Pancreas (tissue), 10 donors: ENCODE measurements at regions not wholly inside any gene's neighbourhood (a gene's known extent, or its start where the extent isn't known, plus 50 kb on each side); places are given as distances from the start of the nearest gene placed in this dataset.

ENCODE experiments used
- ATAC-seq, 4 donors: fragments of 200-7000 bp; cut with Tn5 transposase; one replicate each; pipeline versions ENCODE4 v1.8.0 to v1.9.1; 2020; ENCODE audit warnings: mild to moderate bottlenecking in 4 of 4, moderate library complexity in 4 of 4
- DNase-seq, 6 donors: peaks; one replicate each; pipeline ENCODE4 v3.0.0-alpha.2; 2020
- FAIRE-seq: peaks from 2 replicates; lab custom pipeline; 2012; peaks lifted over from hg19 to GRCh38; lab: Jason Lieb, UNC
- H3K27ac ChIP-seq, 4 donors: fragments of 200-600 bp; sonication (generic); 1 replicate in 3 of 4; 2 replicates in 1 of 4; pipeline versions ENCODE4 v1.5.0 to v1.8.0; 2020
- H3K27me3 ChIP-seq, 4 donors: fragments of 200-600 bp; one replicate each; pipeline ENCODE4 v1.8.0; 2021
- H3K36me3 ChIP-seq, 3 donors: fragments of 200-600 bp; sonication (generic) in 1 of 3; one replicate each; pipeline versions ENCODE4 v1.5.0 to v1.8.0; 2020 to 2021
- H3K4me1 ChIP-seq, 3 donors: fragments of 200-600 bp; one replicate each; pipeline ENCODE4 v1.8.0; 2021
- H3K4me3 ChIP-seq, 4 donors: fragments of 200-600 bp; sonication (generic) in 2 of 4; one replicate each; pipeline versions ENCODE4 v1.5.0 to v1.8.0; 2020 to 2021
- H3K9me3 ChIP-seq, 4 donors: fragments of 200-600 bp; one replicate each; pipeline ENCODE4 v1.8.0; 2021
- CTCF ChIP-seq, 4 donors: fragments of 200-600 bp; sonication (generic) in 3 of 4; IDR thresholded peaks; one replicate each; pipeline versions ENCODE4 v1.5.0 to v1.8.0; 2021; ENCODE audit warnings: antibody characterized with exemption in 4 of 4
- WGBS, 2 donors: extraction: QIAGEN DNeasy Blood & Tissue Kit; methylation state at CpG; one replicate each; pipeline ENCODE4 v1.1.7; 2013; 5-methylcytosine and 5-hydroxymethylcytosine counted together
- intact Hi-C, 3 donors: fragments of 100-400 bp; cut with DNase I; formaldehyde crosslinking; loops; one replicate each; pipeline versions ENCODE4 v1.11.1 to v1.14.2; 2022
- donor health status: healthy with polysubstance abuse.
- donor health status: DM: no; HTN: no; CAD: no; lungs with moderate emphysema.
- donor health status: DM: no; HTN: no; CAD: no.
- donor health status: control.
- donor health status: control.
- donor health status: Bipolar disorder and iron deficiency.
- donor health status: DM: yes; HTN: yes; CAD: no.
- donor health status: DM: no; HTN: no; CAD: no.
- donor health status: DM: no; HTN: no; CAD: no.
- donor health status: DM: yes; HTN: yes; CAD: no.

GRCh38 chr10:61839916-61840315 is 61.6 kb upstream of the ARID5B start:
- FAIRE-seq, result no peak
- no peak for DNase-seq
- Histone ChIP-seq H3K4me3 (no peak overlapping the region), H3K9me3 (no peaks in the 10 kb centered on the region), H3K36me3 (no peaks in the 10 kb centered on the region), H3K4me1 (peaks cover 31 to 69% (median 62%) of the 10 kb centered on the region in 3 donors), H3K27me3 (no peaks in the 10 kb centered on the region), H3K27ac (peak overlapping the region in 3 of 4 donors; percentile 16 to 83 (median 60))
- TF ChIP-seq CTCF (IDR thresholded peaks at IDR 0.05), result no peak
- WGBS, 2 donors, result 7 to 12% methylated on average over 3 of the region's 3 CpGs
- intact Hi-C loops, result no loop called here
- ATAC-seq, result peak in 3 of 4 donors; percentile 11 to 53 (median 45)

- TF ChIP-seq CTCF (IDR thresholded peaks at IDR 0.05), result no peak
- no peak for DNase-seq
- Histone ChIP-seq H3K36me3 (no peaks in the 10 kb centered on the region), H3K4me3 (no peak overlapping the region), H3K4me1 (peaks cover 31 to 64% (median 57%) of the 10 kb centered on the region in 3 donors), H3K27me3 (no peaks in the 10 kb centered on the region), H3K27ac (peak overlapping the region in 2 of 4 donors; percentile 60 to 83), H3K9me3 (no peaks in the 10 kb centered on the region)
- intact Hi-C loops, result no loop called here
- FAIRE-seq, result no peak
- 62 to 63% methylated on average over 4 of the region's 4 CpGs for WGBS, 2 donors
- ATAC-seq, result no peak
These were observed 61.1 kb upstream of the ARID5B start for GRCh38 chr10:61840403-61840802.

GRCh38 chr10:61841338-61841875 is 60.1 kb upstream of the ARID5B start:
- peaks cover 25 to 54% (median 47%) of the 10 kb centered on the region in 3 donors for H3K4me1 ChIP-seq
- no peak overlapping the region for H3K4me3 ChIP-seq
- no peak overlapping the region for H3K27ac ChIP-seq
- ATAC-seq, result no peak
- no peak for TF ChIP-seq CTCF (IDR thresholded peaks at IDR 0.05)
- H3K27me3 ChIP-seq, result no peaks in the 10 kb centered on the region
- H3K36me3 ChIP-seq, result no peaks in the 10 kb centered on the region
- no peak for FAIRE-seq
- H3K9me3 ChIP-seq, result no peaks in the 10 kb centered on the region
- no peak for DNase-seq
- intact Hi-C loops, result no loop called here

GRCh38 chr10:61842755-61843497 is 58.6 kb upstream of the ARID5B start:
- WGBS, 2 donors, result 93 to 95% methylated on average over 4 of the region's 4 CpGs

More at GRCh38 chr10:61842755-61843497, 58.6 kb upstream of the ARID5B start:
- Histone ChIP-seq H3K4me1 (peaks cover 21 to 44% (median 39%) of the 10 kb centered on the region in 3 donors), H3K36me3 (no peaks in the 10 kb centered on the region), H3K4me3 (no peak overlapping the region), H3K9me3 (no peaks in the 10 kb centered on the region), H3K27me3 (no peaks in the 10 kb centered on the region), H3K27ac (no peak overlapping the region)
- no peak for TF ChIP-seq CTCF (IDR thresholded peaks at IDR 0.05)
- FAIRE-seq (no peak), ATAC-seq (no peak), DNase-seq (no peak)
- intact Hi-C loops, result no loop called here
